Stimulated activated CD4-positive, alpha-beta T cell treated with anti-CD3 and anti-CD28 coated beads, TNF-alpha, amount 100 ng/mL, for 4 hours (primary cell): ENCODE measurements at regions not wholly inside any gene's neighbourhood (a gene's known extent, or its start where the extent isn't known, plus 50 kb on each side); places are given as distances from the start of the nearest gene placed in this dataset.
"Not testable (repeated sequence)": the region's sequence is repeated elsewhere in the genome, so short reads cannot be mapped to it uniquely, and the experiment has no call there.

ENCODE experiments used
- DNase-seq, 3 experiments: peaks; one replicate each; pipeline ENCODE4 v3.0.0-alpha.2; 2020; ENCODE audit warnings: low read depth in 3 of 3

- DNase-seq, result no peak
Measured at GRCh38 chr20:1845163-1845523, 50.1 kb upstream of the SIRPA start.

GRCh38 chr20:1844325-1845162, 50.7 kb upstream of the SIRPA start:
- no peak for DNase-seq

- no peak for DNase-seq
Measured at GRCh38 chr20:1842281-1842680, 52.9 kb upstream of the SIRPA start.

- DNase-seq, result no peak
Measured at GRCh38 chr20:1841554-1842140, 53.6 kb upstream of the SIRPA start.

GRCh38 chr20:1840817-1841553, 54.2 kb upstream of the SIRPA start:
- DNase-seq, result no peak

GRCh38 chr20:1839376-1840317, 55.6 kb upstream of the SIRPA start:
- DNase-seq, result not testable (repeated sequence)

GRCh38 chr20:1838556-1839279, 56.5 kb upstream of the SIRPA start:
- no peak for DNase-seq

GRCh38 chr20:1835186-1836035, 59.8 kb upstream of the SIRPA start:
- no peak for DNase-seq

- DNase-seq, result no peak
Measured at GRCh38 chr20:1833728-1834726, 61.2 kb upstream of the SIRPA start.

- no peak for DNase-seq
Measured at GRCh38 chr20:1833216-1833615, 62.0 kb upstream of the SIRPA start.

GRCh38 chr20:1832634-1833033, 62.6 kb upstream of the SIRPA start:
- DNase-seq, result no peak

GRCh38 chr20:1831606-1832005, 63.6 kb upstream of the SIRPA start:
- DNase-seq, result no peak

- DNase-seq, result no peak
Measured at GRCh38 chr20:1831096-1831495, 64.1 kb upstream of the SIRPA start.

- DNase-seq, result no peak
Measured at GRCh38 chr20:1830240-1830639, 65.0 kb upstream of the SIRPA start.

- no peak for DNase-seq
Measured at GRCh38 chr20:1829531-1829930, 65.7 kb upstream of the SIRPA start.

GRCh38 chr20:1828786-1829131, 66.4 kb upstream of the SIRPA start:
- no peak for DNase-seq

- DNase-seq, result no peak
Measured at GRCh38 chr20:1827974-1828785, 67.0 kb upstream of the SIRPA start.

GRCh38 chr20:1827510-1827973, 67.7 kb upstream of the SIRPA start:
- no peak for DNase-seq
